IMR-90 (cell line): ENCODE measurements at regions not wholly inside any gene's neighbourhood (a gene's known extent, or its start where the extent isn't known, plus 50 kb on each side); places are given as distances from the start of the nearest gene placed in this dataset.

Experiments
- ATAC-seq: fragments of 200-7000 bp; cut with Tn5 transposase; 2 replicates; pipeline ENCODE4 v1.9.1; 2020; ENCODE audit warnings: low read depth, mild to moderate bottlenecking, moderate library complexity
- BruUV-seq: library from RNA; stranded (reverse); fragments of 400-500 nt; replicated peaks from 2 replicates; lab custom pipeline; 2021; lab: Mats Ljungman, UMichigan
- CTCF ChIA-PET: fragments of 300-600 bp; formaldehyde crosslinking; extraction: SDS; loops from one replicate; lab custom pipeline; 2021; ENCODE audit warnings: antibody characterized with exemption; lab: Yijun Ruan, JAX
- POLR2A ChIA-PET: fragments of 300-600 bp; sonication (Branson Sonifier 250); formaldehyde crosslinking; loops from one replicate; lab custom pipeline; 2022; ENCODE audit warnings: antibody characterized with exemption; ENCODE audit not compliant: unreplicated experiment; lab: Charles Lee
- DNase-seq: peaks from one replicate; pipeline ENCODE4 v3.0.0; 2013
- H2AFZ ChIP-seq: replicated peaks from 2 replicates; pipeline ENCODE3; 2013; ENCODE audit warnings: low read length, mild to moderate bottlenecking; ENCODE audit not compliant: poor library complexity
- H2AK5ac ChIP-seq: 2 replicates; pipeline ENCODE4 v1.6.1; 2013; ENCODE audit warnings: low read depth, low read length, inconsistent platforms
- H2AK9ac ChIP-seq: replicated peaks from 2 replicates; pipeline ENCODE3; 2013; ENCODE audit warnings: mild to moderate bottlenecking, low read depth, low read length, moderate library complexity; ENCODE audit not compliant: poor library complexity
- H2BK120ac ChIP-seq: 2 replicates; pipeline ENCODE4 v1.6.1; 2013; ENCODE audit warnings: low read depth, low read length, inconsistent platforms
- H2BK15ac ChIP-seq: 3 replicates; pipeline ENCODE4 v1.6.1; 2013; ENCODE audit warnings: low read depth, low read length, inconsistent platforms
- H2BK20ac ChIP-seq: 2 replicates; pipeline ENCODE4 v1.6.1; 2013; ENCODE audit warnings: low read depth, mild to moderate bottlenecking, inconsistent platforms, low read length, moderate library complexity
- H2BK5ac ChIP-seq: 2 replicates; pipeline ENCODE4 v1.6.1; 2013; ENCODE audit warnings: mild to moderate bottlenecking, low read depth, low read length, inconsistent platforms; ENCODE audit not compliant: poor library complexity, severe bottlenecking
- H3K14ac ChIP-seq: replicated peaks from 2 replicates; pipeline ENCODE4 v1.6.1; 2013; ENCODE audit warnings: low read depth, low read length, inconsistent platforms
- H3K18ac ChIP-seq: 2 replicates; pipeline ENCODE4 v1.6.1; 2013; ENCODE audit warnings: low read depth, low read length, control low read depth
- H3K23ac ChIP-seq: 2 replicates; pipeline ENCODE4 v1.6.1; 2013; ENCODE audit warnings: low read depth, low read length, inconsistent platforms
- H3K27ac ChIP-seq: 2 replicates; pipeline ENCODE4 v1.5.1; 2013; ENCODE audit warnings: mild to moderate bottlenecking, control low read depth, low read length; ENCODE audit not compliant: insufficient read depth
- H3K27me3 ChIP-seq: 2 replicates; pipeline ENCODE4 v1.6.1; 2013; ENCODE audit warnings: low read length; ENCODE audit not compliant: control insufficient read depth, insufficient read depth
- H3K36me3 ChIP-seq: 2 replicates; pipeline ENCODE4 v1.6.1; 2013; ENCODE audit warnings: low read length, mixed read lengths; ENCODE audit not compliant: control insufficient read depth, insufficient read depth
- H3K4ac ChIP-seq: 2 replicates; pipeline ENCODE4 v1.6.1; 2013; ENCODE audit warnings: low read depth, low read length, inconsistent platforms
- H3K4me1 ChIP-seq: 2 replicates; pipeline ENCODE4 v1.6.1; 2013; ENCODE audit warnings: low read length, mixed read lengths; ENCODE audit not compliant: control insufficient read depth, insufficient read depth
- H3K4me2 ChIP-seq: 2 replicates; pipeline ENCODE4 v1.6.1; 2013; ENCODE audit warnings: low read depth, mild to moderate bottlenecking, control low read depth, low read length, moderate library complexity
- H3K4me3 ChIP-seq: 2 replicates; pipeline ENCODE4 v1.5.1; 2013; ENCODE audit warnings: low read depth, mild to moderate bottlenecking, control low read depth, low read length, moderate library complexity; ENCODE audit not compliant: insufficient read depth
- H3K56ac ChIP-seq: 2 replicates; pipeline ENCODE4 v1.6.1; 2013; ENCODE audit warnings: low read length, inconsistent platforms; ENCODE audit not compliant: insufficient read depth; ENCODE audit errors: extremely low read depth
- H3K79me1 ChIP-seq, 2 experiments: 2 replicates each; pipeline ENCODE4 v1.6.1; 2013; ENCODE audit warnings: low read length in 2 of 2, inconsistent platforms in 1 of 2, low read depth in 1 of 2
- H3K9ac ChIP-seq: 2 replicates; pipeline ENCODE4 v1.6.1; 2013; ENCODE audit warnings: low read depth, low read length, control low read depth
- H3K9me1 ChIP-seq: 2 replicates; pipeline ENCODE4 v1.6.1; 2013; ENCODE audit warnings: low read length, inconsistent platforms; ENCODE audit not compliant: insufficient read depth
- H3K9me3 ChIP-seq: 2 replicates; pipeline ENCODE4 v1.6.1; 2013; ENCODE audit warnings: low read length; ENCODE audit not compliant: control insufficient read depth, insufficient read depth
- H4K20me1 ChIP-seq: 2 replicates; pipeline ENCODE4 v1.6.1; 2013; ENCODE audit warnings: low read length, inconsistent platforms; ENCODE audit not compliant: insufficient read depth
- H4K5ac ChIP-seq: 2 replicates; pipeline ENCODE4 v1.6.1; 2013; ENCODE audit warnings: mild to moderate bottlenecking, low read depth, low read length, control low read depth
- H4K8ac ChIP-seq, 2 experiments: 2 replicates each; pipeline ENCODE4 v1.6.1; 2013; ENCODE audit warnings: low read depth in 2 of 2, low read length in 2 of 2, control low read depth in 1 of 2, inconsistent platforms in 1 of 2
- H4K91ac ChIP-seq: 2 replicates; pipeline ENCODE4 v1.6.1; 2013; ENCODE audit warnings: low read depth, low read length, inconsistent platforms; ENCODE audit not compliant: insufficient read depth
- BHLHE40 ChIP-seq: fragments of 150-350 bp; IDR thresholded peaks from 2 replicates; pipeline ENCODE4 v1.6.1; 2016; ENCODE audit warnings: mild to moderate bottlenecking, low read depth, low read length
- CEBPB ChIP-seq: IDR thresholded peaks from 2 replicates; pipeline ENCODE4 v1.6.1; 2012; ENCODE audit warnings: low read depth, low read length, improper control_type of control experiment
- CHD1 ChIP-seq: IDR thresholded peaks from 2 replicates; pipeline ENCODE4 v1.6.1; 2012; ENCODE audit warnings: low read depth, low read length, improper control_type of control experiment
- MAFK ChIP-seq: IDR thresholded peaks from 2 replicates; pipeline ENCODE4 v1.6.1; 2012; ENCODE audit warnings: low read depth, low read length, improper control_type of control experiment
- MAZ ChIP-seq: IDR thresholded peaks from 2 replicates; pipeline ENCODE4 v1.6.1; 2012; ENCODE audit warnings: low read depth, mild to moderate bottlenecking, low read length, improper control_type of control experiment, moderate library complexity, borderline replicate concordance
- POLR2A ChIP-seq: IDR thresholded peaks from 2 replicates; pipeline ENCODE4 v1.6.1; 2012; ENCODE audit warnings: mild to moderate bottlenecking, low read depth, low read length
- RAD21 ChIP-seq: IDR thresholded peaks from 2 replicates; pipeline ENCODE4 v1.6.1; 2012; ENCODE audit warnings: low read length, improper control_type of control experiment
- RFX5 ChIP-seq: IDR thresholded peaks from 2 replicates; pipeline ENCODE4 v1.8.0; 2012; ENCODE audit warnings: low read depth, mild to moderate bottlenecking, low read length, moderate library complexity
- WGBS, 2 experiments: methylation state at CpG; one replicate each; pipeline versions ENCODE4 v1.1.5 to v1.1.7; 2013; ENCODE audit warnings: missing lambda C conversion rate in 2 of 2; ENCODE audit not compliant: insufficient read length in 1 of 2; ENCODE audit errors: extremely low coverage in 2 of 2; 5-methylcytosine and 5-hydroxymethylcytosine counted together
- dilution Hi-C: fragments of 300-500 bp; cut with HindIII; formaldehyde crosslinking; loops from one replicate; pipeline ENCODE4 v1.14.3; 2018; ENCODE audit warnings: low sequenced_read_pairs; ENCODE audit not compliant: unreplicated experiment
- in situ Hi-C: fragments of 300-500 bp; cut with MboI; formaldehyde crosslinking; loops from 3 replicates; pipeline ENCODE4 v1.14.3; 2019; ENCODE audit warnings: low sequenced_read_pairs, inconsistent platforms, mixed read lengths
- intact Hi-C: fragments of 100-400 bp; cut with micrococcal nuclease; formaldehyde crosslinking; loops from 2 replicates; pipeline ENCODE4 v1.10.0; 2022
- TF ChIP-seq, protein P1 (sequence below): fragments of 150-350 bp; IDR thresholded peaks from 2 replicates; pipeline ENCODE4 v1.6.1; 2017; ENCODE audit warnings: mild to moderate bottlenecking, antibody characterized with exemption, low read length, low read depth

DNA sequence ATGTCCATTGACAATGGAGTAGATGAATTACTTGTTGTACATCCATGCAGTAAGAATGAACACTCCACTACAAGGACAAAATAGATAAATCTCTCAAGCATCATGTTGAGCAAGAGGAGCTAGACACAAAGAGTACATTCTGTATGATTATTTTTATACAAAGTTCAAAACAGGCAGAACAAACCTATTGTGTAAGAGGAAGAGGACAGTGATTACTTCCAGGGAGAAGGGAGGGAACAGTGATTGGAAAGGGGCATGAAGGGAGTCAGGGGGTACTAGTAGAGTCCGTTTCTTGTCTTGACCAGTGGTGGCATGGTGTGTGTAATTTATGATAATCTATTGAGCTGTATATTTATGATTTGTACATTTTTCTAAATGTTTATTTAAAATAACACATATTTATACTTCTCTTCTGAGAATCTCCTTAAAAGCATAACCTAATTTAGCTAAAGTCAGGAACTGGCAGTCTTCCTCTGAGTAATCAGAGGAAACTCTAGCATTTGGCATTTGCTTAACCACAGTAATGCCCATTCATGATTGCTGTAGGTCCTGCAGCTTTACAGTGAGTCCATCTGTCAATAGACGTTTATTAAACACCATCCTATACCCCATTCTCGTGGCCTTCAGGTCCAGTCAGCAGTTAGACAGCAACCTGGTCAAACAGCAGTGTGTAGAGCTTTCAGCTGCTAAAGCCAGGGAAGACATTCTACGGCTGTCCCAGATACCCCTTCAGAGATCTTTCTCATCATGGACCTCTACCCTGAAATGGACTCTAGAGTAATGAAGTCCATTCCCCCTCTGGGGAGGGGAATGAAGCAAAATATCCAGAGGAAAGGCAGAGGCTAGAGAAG is 114.1 kb upstream of the GALNT2 start:
- H2BK20ac ChIP-seq = no peak overlapping the region
- H2AK5ac ChIP-seq = no peak overlapping the region
- H3K4me1 ChIP-seq = no peaks in the 10 kb centered on the region
- H3K4me3 ChIP-seq = no peak overlapping the region
- no peak overlapping the region for H3K4me2 ChIP-seq
- no peak; the same call in 1 of the 2 replicates for ATAC-seq
- ChIA-PET CTCF (no interaction called here), POLR2A (no interaction called here)
- no peak overlapping the region for H3K18ac ChIP-seq
- H3K9me3 ChIP-seq = no peaks in the 10 kb centered on the region
- no peak overlapping the region for H3K14ac ChIP-seq
- no peak overlapping the region for H4K5ac ChIP-seq
- BruUV-seq = no TSS peak
- no peak overlapping the region for H2BK5ac ChIP-seq
- H2AK9ac ChIP-seq = no peak overlapping the region
- in situ Hi-C loops (no loop called here), dilution Hi-C loops (no loop called here), intact Hi-C loops (no loop called here)
- DNase-seq = no peak
- no CpG with 5 or more reads among the region's 4 CpGs for WGBS, 2 experiments
- H3K23ac ChIP-seq = no peak overlapping the region
- no peak overlapping the region for H3K56ac ChIP-seq
- no peaks in the 10 kb centered on the region for H3K9me1 ChIP-seq
- no peak for TF ChIP-seq RAD21
- no peak for TF ChIP-seq CEBPB
- no peak for TF ChIP-seq RFX5
- TF ChIP-seq, protein P1, sequence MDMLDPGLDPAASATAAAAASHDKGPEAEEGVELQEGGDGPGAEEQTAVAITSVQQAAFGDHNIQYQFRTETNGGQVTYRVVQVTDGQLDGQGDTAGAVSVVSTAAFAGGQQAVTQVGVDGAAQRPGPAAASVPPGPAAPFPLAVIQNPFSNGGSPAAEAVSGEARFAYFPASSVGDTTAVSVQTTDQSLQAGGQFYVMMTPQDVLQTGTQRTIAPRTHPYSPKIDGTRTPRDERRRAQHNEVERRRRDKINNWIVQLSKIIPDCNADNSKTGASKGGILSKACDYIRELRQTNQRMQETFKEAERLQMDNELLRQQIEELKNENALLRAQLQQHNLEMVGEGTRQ = no peak
- TF ChIP-seq MAZ = no peak
- no peak for TF ChIP-seq CHD1
- TF ChIP-seq POLR2A = no peak
- no peak for TF ChIP-seq MAFK
- no peak for TF ChIP-seq BHLHE40
- H3K36me3 ChIP-seq = no peaks in the 10 kb centered on the region
- no peak overlapping the region for H2BK120ac ChIP-seq
- no peak overlapping the region for H2AFZ ChIP-seq
- H4K8ac ChIP-seq = no peak overlapping the region
- no peaks in the 10 kb centered on the region for H3K27me3 ChIP-seq
- no peaks in the 10 kb centered on the region for H4K20me1 ChIP-seq
- H4K91ac ChIP-seq = no peak overlapping the region
- no peaks in the 10 kb centered on the region for H3K79me1 ChIP-seq
- no peak overlapping the region for H3K9ac ChIP-seq
- H3K4ac ChIP-seq = no peak overlapping the region
- H2BK15ac ChIP-seq = no peak overlapping the region
- no peak overlapping the region for H3K27ac ChIP-seq
